SJCRH30 (cell line): ENCODE measurements at regions not wholly inside any gene's neighbourhood (a gene's known extent, or its start where the extent isn't known, plus 50 kb on each side); places are given as distances from the start of the nearest gene placed in this dataset.

ENCODE experiments used
- DNase-seq, 2 experiments: peaks; one replicate each; pipeline ENCODE4 v3.0.0-alpha.2; 2015 to 2020
- H3K27ac ChIP-seq: fragments of 250-450 bp; sonication (Bioruptor Pico); 2 replicates; pipeline ENCODE4 v1.5.1; 2020; ENCODE audit warnings: mild to moderate bottlenecking, moderate library complexity
- H3K27me3 ChIP-seq: fragments of 250-450 bp; sonication (Bioruptor Pico); 2 replicates; pipeline ENCODE4 v1.5.1; 2020; ENCODE audit warnings: mild to moderate bottlenecking, moderate library complexity
- H3K36me3 ChIP-seq: fragments of 250-450 bp; sonication (Bioruptor Pico); 2 replicates; pipeline ENCODE4 v1.5.1; 2020; ENCODE audit warnings: mild to moderate bottlenecking, moderate library complexity
- H3K4me1 ChIP-seq: fragments of 250-450 bp; sonication (Bioruptor Pico); 2 replicates; pipeline ENCODE4 v1.5.1; 2020; ENCODE audit warnings: mild to moderate bottlenecking, moderate library complexity
- H3K4me3 ChIP-seq: fragments of 250-450 bp; sonication (Bioruptor Pico); 2 replicates; pipeline ENCODE4 v1.5.1; 2020; ENCODE audit warnings: mild to moderate bottlenecking, moderate library complexity
- H3K9me3 ChIP-seq: fragments of 250-450 bp; sonication (Bioruptor Pico); replicated peaks from 2 replicates; pipeline ENCODE4 v1.5.1; 2020; ENCODE audit warnings: mild to moderate bottlenecking, moderate library complexity

DNA sequence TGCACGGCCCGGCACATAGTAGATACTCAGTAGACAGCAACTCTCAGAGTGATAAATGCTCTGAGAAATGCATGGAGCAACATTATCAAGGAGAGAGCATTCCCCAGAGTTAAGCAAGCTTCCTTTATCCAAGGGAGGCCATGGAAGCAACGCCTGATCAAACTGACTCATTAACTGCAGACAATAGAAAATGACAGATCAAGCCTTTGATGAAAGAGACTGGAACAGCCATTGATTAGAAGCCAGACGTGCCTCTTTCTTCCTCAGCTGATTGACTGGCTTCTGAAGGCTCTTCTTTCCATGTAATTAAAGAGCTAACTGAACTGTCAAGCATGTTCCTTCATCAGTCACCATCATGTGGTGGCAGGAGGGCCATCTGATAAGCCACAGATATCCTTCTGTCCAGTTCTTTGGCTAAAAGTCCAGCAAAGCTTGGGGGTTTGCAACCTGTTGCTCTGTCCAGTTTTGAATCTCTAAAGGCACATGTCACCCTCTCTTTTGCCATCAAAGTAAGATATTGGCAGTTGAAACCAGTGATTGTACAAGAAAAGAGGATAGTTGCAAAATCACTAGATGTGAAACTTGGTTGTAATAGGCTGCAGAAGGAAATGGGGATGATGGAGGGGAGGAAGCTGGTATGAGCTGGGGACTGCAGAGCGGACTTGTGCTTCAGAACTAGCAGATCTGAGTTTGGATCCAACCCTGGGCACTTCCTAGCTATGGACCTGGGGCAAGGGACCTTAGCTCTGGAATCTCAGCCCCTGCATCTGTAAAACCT is 188.0 kb downstream of the HAPSTR1 start:
- Histone ChIP-seq H3K4me3 (no peak overlapping the region), H3K9me3 (no peaks in the 10 kb centered on the region), H3K4me1 (no peaks in the 10 kb centered on the region), H3K36me3 (no peaks in the 10 kb centered on the region), H3K27me3 (no peaks in the 10 kb centered on the region), H3K27ac (no peak overlapping the region)
- DNase-seq: no peak

DNA sequence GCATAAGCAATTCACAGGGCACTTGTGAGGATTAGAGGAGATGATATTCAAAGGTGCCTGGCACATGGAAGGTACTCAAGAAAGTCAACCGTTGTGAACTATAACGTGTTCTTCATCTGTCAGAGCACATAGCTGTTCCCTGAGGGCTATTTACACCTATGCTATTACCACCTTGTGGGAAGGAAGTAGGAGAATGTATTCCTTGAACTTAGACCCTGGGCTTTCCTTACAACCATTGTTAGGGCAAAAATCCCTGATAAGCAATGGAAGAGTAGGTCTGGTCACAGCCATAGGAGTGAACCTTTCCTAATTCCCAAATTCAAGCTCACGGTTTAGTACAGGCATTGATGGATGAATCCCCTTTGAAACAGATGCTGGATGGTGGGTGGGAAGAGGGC is 188.6 kb downstream of the HAPSTR1 start:
- no peaks in the 10 kb centered on the region for H3K36me3 ChIP-seq
- no peak for DNase-seq
- no peaks in the 10 kb centered on the region for H3K27me3 ChIP-seq
- no peaks in the 10 kb centered on the region for H3K4me1 ChIP-seq
- no peak overlapping the region for H3K27ac ChIP-seq
- H3K9me3 ChIP-seq: no peaks in the 10 kb centered on the region
- no peak overlapping the region for H3K4me3 ChIP-seq

DNA sequence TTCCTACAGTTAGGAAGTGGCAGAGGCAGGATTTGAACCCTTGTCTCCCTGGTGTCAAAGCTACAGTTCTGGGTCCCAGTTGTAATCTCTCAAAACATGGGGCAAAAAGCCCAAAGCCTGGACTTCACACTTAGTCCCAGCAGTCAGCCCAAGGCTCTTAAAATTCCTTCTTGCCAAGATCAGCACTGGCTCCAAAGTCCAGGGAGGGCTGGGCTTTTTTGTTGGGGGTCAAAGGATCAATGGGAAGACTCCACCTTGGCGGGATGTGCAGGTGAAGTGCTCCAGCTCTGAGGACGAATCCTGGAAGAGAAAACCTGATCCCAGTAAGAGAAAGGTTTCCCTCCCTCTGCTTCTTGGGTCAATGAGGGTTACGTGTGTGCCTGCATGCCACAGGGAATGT is 195.5 kb downstream of the HAPSTR1 start:
- no peaks in the 10 kb centered on the region for H3K9me3 ChIP-seq
- H3K4me3 ChIP-seq: no peak overlapping the region
- H3K27ac ChIP-seq: no peak overlapping the region
- H3K27me3 ChIP-seq: no peaks in the 10 kb centered on the region
- no peak for DNase-seq
- no peaks in the 10 kb centered on the region for H3K4me1 ChIP-seq
- no peaks in the 10 kb centered on the region for H3K36me3 ChIP-seq

DNA sequence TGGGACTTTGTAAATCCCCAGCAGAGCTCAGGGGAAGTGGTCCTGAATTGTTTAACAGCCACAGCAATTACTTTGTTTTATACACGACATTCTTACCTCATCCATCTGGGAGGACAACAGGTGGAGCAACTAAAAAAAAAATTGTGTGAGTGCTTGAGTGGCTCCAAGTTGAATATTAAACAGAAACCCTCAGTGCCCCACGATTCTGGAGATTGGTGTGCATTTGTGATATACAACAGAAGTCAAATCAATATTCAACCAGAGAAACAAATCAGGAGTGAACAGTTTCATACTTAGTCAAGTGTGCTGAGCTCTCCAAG is 204.8 kb downstream of the HAPSTR1 start:
- no peak for DNase-seq
- Histone ChIP-seq H3K36me3 (no peaks in the 10 kb centered on the region), H3K4me1 (no peaks in the 10 kb centered on the region), H3K4me3 (no peak overlapping the region), H3K27me3 (no peaks in the 10 kb centered on the region), H3K27ac (no peak overlapping the region), H3K9me3 (no peaks in the 10 kb centered on the region)

DNA sequence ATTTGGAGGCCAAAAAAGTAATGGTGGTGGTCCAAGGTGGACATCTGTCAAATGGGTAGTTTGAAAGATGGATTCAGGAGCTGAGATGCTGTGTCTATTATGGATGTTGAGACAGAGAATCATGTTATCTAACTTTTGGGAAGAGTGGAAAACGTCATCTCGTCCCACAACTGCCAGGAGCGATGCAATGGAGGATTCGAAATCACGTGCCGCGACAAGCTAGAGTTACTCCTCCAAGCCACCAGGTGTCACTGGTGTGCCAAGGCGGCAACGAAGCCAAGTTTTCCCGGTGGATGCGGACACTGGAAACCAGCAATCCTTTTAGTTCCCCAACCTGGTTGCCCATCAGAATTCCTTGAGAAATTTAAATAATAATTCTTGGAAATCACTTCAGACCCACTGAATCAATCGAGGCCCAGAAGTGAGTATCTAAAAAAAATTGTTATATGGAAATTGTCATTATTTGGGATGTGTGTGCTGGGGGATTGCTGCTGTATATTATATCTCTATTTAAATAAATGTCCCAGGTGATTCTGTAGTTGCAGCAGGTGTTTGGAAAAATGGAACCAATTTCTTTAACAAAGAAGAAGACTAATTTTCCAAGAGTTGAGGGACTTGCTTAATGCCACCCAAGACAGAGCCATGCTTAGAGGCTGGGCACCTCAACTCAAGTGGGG is 206.1 kb downstream of the HAPSTR1 start:
- peak; percentile 8 to 26 for DNase-seq

GRCh38 chr16:9300252-9300651 is 208.8 kb downstream of the HAPSTR1 start:
- no peak for DNase-seq
- Histone ChIP-seq H3K27me3 (no peaks in the 10 kb centered on the region), H3K4me1 (no peaks in the 10 kb centered on the region), H3K36me3 (no peaks in the 10 kb centered on the region), H3K4me3 (no peak overlapping the region), H3K27ac (no peak overlapping the region), H3K9me3 (no peaks in the 10 kb centered on the region)

More for the DNA sequence above, 206.1 kb downstream of the HAPSTR1 start:
- no peaks in the 10 kb centered on the region for H3K36me3 ChIP-seq
- no peaks in the 10 kb centered on the region for H3K27me3 ChIP-seq
- H3K4me1 ChIP-seq: no peaks in the 10 kb centered on the region
- H3K9me3 ChIP-seq: no peaks in the 10 kb centered on the region
- no peak overlapping the region for H3K27ac ChIP-seq
- no peak overlapping the region for H3K4me3 ChIP-seq

GRCh38 chr16:9302072-9302471 is 210.6 kb downstream of the HAPSTR1 start:
- H3K9me3 ChIP-seq: no peaks in the 10 kb centered on the region
- H3K27ac ChIP-seq: no peak overlapping the region
- H3K36me3 ChIP-seq: no peaks in the 10 kb centered on the region
- no peaks in the 10 kb centered on the region for H3K27me3 ChIP-seq
- no peak overlapping the region for H3K4me3 ChIP-seq
- H3K4me1 ChIP-seq: no peaks in the 10 kb centered on the region
- DNase-seq: no peak

- Histone ChIP-seq H3K4me1 (no peaks in the 10 kb centered on the region), H3K4me3 (no peak overlapping the region), H3K36me3 (no peaks in the 10 kb centered on the region), H3K27ac (no peak overlapping the region), H3K27me3 (no peaks in the 10 kb centered on the region), H3K9me3 (no peaks in the 10 kb centered on the region)
- DNase-seq: no peak
Observed at GRCh38 chr16:9306753-9307152, 215.3 kb downstream of the HAPSTR1 start.

GRCh38 chr16:9307446-9307845 is 216.0 kb downstream of the HAPSTR1 start:
- Histone ChIP-seq H3K27me3 (no peaks in the 10 kb centered on the region), H3K4me1 (no peaks in the 10 kb centered on the region), H3K9me3 (no peaks in the 10 kb centered on the region), H3K27ac (no peak overlapping the region), H3K4me3 (no peak overlapping the region), H3K36me3 (no peaks in the 10 kb centered on the region)
- DNase-seq: no peak

GRCh38 chr16:9308356-9308801 is 216.9 kb downstream of the HAPSTR1 start:
- no peaks in the 10 kb centered on the region for H3K4me1 ChIP-seq
- H3K4me3 ChIP-seq: no peak overlapping the region
- no peaks in the 10 kb centered on the region for H3K9me3 ChIP-seq
- H3K36me3 ChIP-seq: no peaks in the 10 kb centered on the region
- no peak for DNase-seq
- no peak overlapping the region for H3K27ac ChIP-seq
- no peaks in the 10 kb centered on the region for H3K27me3 ChIP-seq

GRCh38 chr16:9308850-9309249 is 217.4 kb downstream of the HAPSTR1 start:
- no peaks in the 10 kb centered on the region for H3K4me1 ChIP-seq
- H3K27me3 ChIP-seq: no peaks in the 10 kb centered on the region
- no peak overlapping the region for H3K4me3 ChIP-seq
- DNase-seq: no peak
- H3K27ac ChIP-seq: no peak overlapping the region
- no peaks in the 10 kb centered on the region for H3K9me3 ChIP-seq
- no peaks in the 10 kb centered on the region for H3K36me3 ChIP-seq

DNA sequence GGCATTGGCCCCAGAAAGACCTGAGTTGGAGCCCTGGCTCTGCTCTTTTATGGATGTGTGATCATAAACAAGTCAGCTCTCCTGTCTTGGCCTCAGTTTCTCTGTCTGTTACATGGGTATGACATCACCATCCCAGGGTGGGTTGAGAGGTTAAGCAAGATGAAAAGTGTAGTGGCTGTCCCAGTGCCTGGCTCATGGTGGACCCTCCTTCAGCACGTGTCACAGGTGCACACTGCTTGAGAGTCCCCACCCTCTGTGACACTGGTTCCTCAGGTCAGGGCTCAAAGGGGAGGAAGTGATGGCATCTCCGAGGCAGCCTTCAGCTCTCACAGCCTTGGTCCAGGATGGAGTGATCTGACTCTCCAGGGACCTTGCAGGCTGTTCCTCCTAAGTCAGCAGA is 218.4 kb downstream of the HAPSTR1 start:
- Histone ChIP-seq H3K27ac (no peak overlapping the region), H3K27me3 (no peaks in the 10 kb centered on the region), H3K4me3 (no peak overlapping the region), H3K36me3 (no peaks in the 10 kb centered on the region), H3K9me3 (no peaks in the 10 kb centered on the region), H3K4me1 (no peaks in the 10 kb centered on the region)
- DNase-seq: no peak

DNA sequence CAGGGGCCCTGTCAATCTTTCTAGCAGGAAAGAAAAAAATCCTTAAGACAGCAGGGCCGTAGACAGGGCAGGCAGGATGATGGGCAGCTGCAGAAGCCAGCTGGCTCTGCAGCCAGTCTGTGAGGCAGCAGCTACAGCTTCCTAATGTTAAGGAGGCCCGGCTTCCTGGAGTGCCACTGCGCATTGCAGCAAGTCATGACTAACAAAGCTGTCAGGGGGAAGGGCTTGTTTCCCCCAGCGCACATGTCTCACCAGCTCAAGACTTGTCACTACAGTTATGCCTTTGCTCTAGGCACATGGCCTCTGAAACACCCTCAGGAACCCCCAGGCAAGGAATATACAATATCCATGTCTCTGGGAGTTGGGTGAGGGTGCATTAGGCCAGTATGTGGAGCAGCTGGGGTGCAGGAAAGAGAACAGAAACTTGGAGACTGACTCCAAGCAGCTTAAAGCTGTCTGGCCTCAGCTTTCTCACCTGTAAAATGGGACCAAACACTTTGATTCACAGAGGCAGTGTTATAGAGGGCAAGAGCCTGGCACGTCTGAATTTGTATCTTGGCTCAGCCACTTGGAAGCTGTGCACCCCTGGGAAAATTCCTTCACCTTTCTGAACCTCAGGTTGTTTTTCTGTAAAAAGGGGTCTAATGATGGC is 220.0 kb downstream of the HAPSTR1 start:
- Histone ChIP-seq H3K4me1 (no peaks in the 10 kb centered on the region), H3K9me3 (no peaks in the 10 kb centered on the region), H3K36me3 (no peaks in the 10 kb centered on the region), H3K27ac (no peak overlapping the region), H3K4me3 (no peak overlapping the region), H3K27me3 (no peaks in the 10 kb centered on the region)
- no peak for DNase-seq

DNA sequence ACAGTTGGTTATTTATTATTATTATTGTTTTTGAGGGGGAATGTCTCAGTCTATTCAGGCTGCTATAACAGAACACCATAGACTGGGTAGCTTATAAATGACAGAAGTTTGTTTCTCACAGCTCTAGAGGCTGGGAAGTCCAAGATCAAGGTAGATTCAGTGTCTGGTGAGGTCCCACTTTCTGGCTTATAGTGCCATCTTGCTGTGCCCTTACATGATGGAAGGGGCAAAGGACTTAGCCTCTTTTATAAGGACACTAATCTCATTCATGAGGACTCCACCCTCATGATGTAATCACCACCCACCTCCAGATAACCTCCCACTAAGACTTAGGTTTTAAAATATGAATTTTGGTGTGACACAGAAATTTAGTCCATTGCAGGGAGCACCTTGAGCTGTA is 224.6 kb downstream of the HAPSTR1 start:
- no peak for DNase-seq
- Histone ChIP-seq H3K9me3 (no peaks in the 10 kb centered on the region), H3K27me3 (no peaks in the 10 kb centered on the region), H3K4me3 (no peak overlapping the region), H3K36me3 (no peaks in the 10 kb centered on the region), H3K27ac (no peak overlapping the region), H3K4me1 (no peaks in the 10 kb centered on the region)

DNA sequence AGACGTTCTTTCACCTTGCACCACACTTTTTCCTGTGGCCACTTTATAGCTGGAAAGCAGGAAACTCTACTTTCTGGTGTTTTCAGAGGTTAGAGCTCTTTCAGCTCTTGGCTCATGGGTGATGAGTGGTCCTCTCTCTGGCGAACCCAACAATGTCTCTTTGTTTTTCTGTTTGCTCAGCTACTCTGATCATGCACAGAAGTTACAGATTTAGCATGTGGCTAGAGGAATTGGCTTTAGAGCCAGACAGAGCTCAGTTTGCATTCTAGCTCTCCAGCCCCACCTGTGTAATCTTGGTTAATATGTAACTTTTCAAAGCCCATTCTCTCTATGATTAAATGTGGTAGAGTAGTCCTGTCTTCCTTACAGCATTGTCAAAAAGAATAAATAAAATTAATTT is 225.2 kb downstream of the HAPSTR1 start:
- no peaks in the 10 kb centered on the region for H3K4me1 ChIP-seq
- H3K9me3 ChIP-seq: no peaks in the 10 kb centered on the region
- no peaks in the 10 kb centered on the region for H3K36me3 ChIP-seq
- H3K27ac ChIP-seq: no peak overlapping the region
- no peak overlapping the region for H3K4me3 ChIP-seq
- DNase-seq: no peak
- H3K27me3 ChIP-seq: no peaks in the 10 kb centered on the region
